ENCODE measurements at regions not wholly inside any gene's neighbourhood (a gene's known extent, or its start where the extent isn't known, plus 50 kb on each side); places are given as distances from the start of the nearest gene placed in this dataset.

DNA sequence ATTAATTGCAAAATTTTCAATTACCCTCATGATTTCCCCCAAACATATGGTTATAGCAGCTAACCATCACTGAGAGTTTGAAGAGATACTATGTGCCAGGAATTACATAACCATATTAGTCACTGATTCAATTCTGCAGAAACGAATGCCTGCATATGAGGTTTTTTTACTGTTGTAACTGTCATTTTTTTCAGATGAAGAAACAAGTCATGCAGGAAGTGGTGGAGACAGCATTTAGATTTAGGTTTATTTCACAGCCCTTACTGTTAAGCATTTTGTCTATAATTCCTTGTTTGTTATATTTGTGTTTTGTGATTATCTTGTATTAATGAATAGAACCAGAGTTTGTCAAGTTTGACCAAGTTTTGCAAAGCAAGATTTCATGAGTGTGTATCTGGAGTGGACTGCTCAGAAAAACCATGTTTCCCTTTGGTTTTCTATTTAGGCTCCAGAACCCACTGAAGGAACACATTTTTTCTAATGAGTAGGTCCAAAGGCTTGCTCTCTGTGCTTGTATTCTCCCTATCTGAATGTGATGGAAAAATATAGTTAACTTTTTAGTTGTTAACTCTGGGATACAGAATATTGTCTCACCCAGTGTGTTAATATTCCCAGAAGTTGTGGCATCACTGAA lies 308.5 kb upstream of the ADAMTS5 start:
- no peak overlapping the region for H3K4me3 Mint-ChIP-seq (ENCODE audit: low read depth, unreplicated experiment)
- BruUV-seq (replicated peaks), result no TSS peak
- no peaks in the 10 kb centered on the region for H3K9me3 Mint-ChIP-seq (ENCODE audit: low read depth, unreplicated experiment)

DNA sequence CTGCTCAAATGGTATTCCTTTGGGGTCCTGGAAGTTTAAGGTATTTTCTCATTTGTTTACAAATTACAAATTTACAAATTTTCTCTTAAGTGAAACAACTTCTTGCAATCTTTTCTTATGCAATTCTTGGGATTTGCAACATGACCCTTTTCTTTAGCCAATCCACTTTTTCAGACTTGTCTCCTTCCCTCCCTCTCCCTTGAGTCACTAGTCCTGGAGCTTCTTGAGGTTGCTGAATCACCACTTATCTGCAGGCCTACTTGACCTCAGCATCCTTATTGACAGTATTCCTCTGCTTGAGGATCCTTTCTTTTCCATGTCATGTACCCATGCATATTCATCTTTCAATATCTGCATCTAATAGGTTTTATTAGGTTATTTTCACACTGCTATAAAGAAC lies 302.8 kb upstream of the ADAMTS5 start:
- Mint-ChIP-seq H3K36me3 (ENCODE audit: insufficient read depth, unreplicated experiment) (no peaks in the 10 kb centered on the region), H3K9me3 (ENCODE audit: low read depth, unreplicated experiment) (no peaks in the 10 kb centered on the region), H3K4me3 (ENCODE audit: low read depth, unreplicated experiment) (no peak overlapping the region), H3K27ac (ENCODE audit: unreplicated experiment) (no peak overlapping the region), H3K27me3 (ENCODE audit: unreplicated experiment) (no peaks in the 10 kb centered on the region), H3K4me1 (ENCODE audit: low read depth, unreplicated experiment) (no peaks in the 10 kb centered on the region)
- TF ChIP-seq, protein P1, sequence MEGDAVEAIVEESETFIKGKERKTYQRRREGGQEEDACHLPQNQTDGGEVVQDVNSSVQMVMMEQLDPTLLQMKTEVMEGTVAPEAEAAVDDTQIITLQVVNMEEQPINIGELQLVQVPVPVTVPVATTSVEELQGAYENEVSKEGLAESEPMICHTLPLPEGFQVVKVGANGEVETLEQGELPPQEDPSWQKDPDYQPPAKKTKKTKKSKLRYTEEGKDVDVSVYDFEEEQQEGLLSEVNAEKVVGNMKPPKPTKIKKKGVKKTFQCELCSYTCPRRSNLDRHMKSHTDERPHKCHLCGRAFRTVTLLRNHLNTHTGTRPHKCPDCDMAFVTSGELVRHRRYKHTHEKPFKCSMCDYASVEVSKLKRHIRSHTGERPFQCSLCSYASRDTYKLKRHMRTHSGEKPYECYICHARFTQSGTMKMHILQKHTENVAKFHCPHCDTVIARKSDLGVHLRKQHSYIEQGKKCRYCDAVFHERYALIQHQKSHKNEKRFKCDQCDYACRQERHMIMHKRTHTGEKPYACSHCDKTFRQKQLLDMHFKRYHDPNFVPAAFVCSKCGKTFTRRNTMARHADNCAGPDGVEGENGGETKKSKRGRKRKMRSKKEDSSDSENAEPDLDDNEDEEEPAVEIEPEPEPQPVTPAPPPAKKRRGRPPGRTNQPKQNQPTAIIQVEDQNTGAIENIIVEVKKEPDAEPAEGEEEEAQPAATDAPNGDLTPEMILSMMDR (IDR thresholded peaks at IDR 0.05; ENCODE audit: unreplicated experiment), result no peak
- CTCF ChIA-PET, result no interaction called here
- no TSS peak for BruUV-seq (replicated peaks)
- no peak for DNase-seq
- intact Hi-C loops (cut with micrococcal nuclease; ENCODE audit: unreplicated experiment), result no loop called here

More for the DNA sequence above, 308.5 kb upstream of the ADAMTS5 start:
- H3K27ac Mint-ChIP-seq (ENCODE audit: unreplicated experiment), result no peak overlapping the region
- H3K27me3 Mint-ChIP-seq (ENCODE audit: unreplicated experiment), result no peaks in the 10 kb centered on the region
- CTCF ChIA-PET, result no interaction called here
- intact Hi-C loops (cut with micrococcal nuclease; ENCODE audit: unreplicated experiment), result no loop called here
- no peak for DNase-seq
- H3K4me1 Mint-ChIP-seq (ENCODE audit: low read depth, unreplicated experiment), result no peaks in the 10 kb centered on the region
- TF ChIP-seq, protein P1 (IDR thresholded peaks at IDR 0.05; ENCODE audit: unreplicated experiment), result no peak
- no peaks in the 10 kb centered on the region for H3K36me3 Mint-ChIP-seq (ENCODE audit: insufficient read depth, unreplicated experiment)

DNA sequence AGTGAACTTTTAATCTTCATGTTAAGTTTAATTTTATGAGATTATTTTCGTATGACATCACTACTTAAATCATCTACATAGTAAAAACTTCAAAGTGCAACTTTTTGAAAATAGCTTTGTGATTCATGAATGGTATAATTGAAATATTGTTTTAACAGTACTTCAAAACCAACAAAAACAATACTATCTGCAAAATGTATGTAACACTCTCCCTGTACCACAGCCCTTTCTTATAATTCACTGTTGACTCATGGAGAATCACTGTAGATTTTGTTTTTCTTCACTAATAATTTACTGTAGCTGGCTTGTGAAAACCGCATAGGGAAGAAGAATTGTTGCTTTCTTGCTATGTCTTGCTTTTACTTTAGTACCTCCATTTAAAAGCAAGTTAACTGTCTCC lies 301.4 kb upstream of the ADAMTS5 start:
- CTCF ChIA-PET, result no interaction called here
- no peak overlapping the region for H3K27ac Mint-ChIP-seq (ENCODE audit: unreplicated experiment)
- TF ChIP-seq, protein P1 (IDR thresholded peaks at IDR 0.05; ENCODE audit: unreplicated experiment), result no peak
- H3K36me3 Mint-ChIP-seq (ENCODE audit: insufficient read depth, unreplicated experiment), result no peaks in the 10 kb centered on the region
- no peak overlapping the region for H3K4me3 Mint-ChIP-seq (ENCODE audit: low read depth, unreplicated experiment)
- no peak for DNase-seq
- intact Hi-C loops (cut with micrococcal nuclease; ENCODE audit: unreplicated experiment), result no loop called here
- H3K4me1 Mint-ChIP-seq (ENCODE audit: low read depth, unreplicated experiment), result no peaks in the 10 kb centered on the region
- H3K9me3 Mint-ChIP-seq (ENCODE audit: low read depth, unreplicated experiment), result no peaks in the 10 kb centered on the region
- no TSS peak for BruUV-seq (replicated peaks)
- H3K27me3 Mint-ChIP-seq (ENCODE audit: unreplicated experiment), result no peaks in the 10 kb centered on the region

DNA sequence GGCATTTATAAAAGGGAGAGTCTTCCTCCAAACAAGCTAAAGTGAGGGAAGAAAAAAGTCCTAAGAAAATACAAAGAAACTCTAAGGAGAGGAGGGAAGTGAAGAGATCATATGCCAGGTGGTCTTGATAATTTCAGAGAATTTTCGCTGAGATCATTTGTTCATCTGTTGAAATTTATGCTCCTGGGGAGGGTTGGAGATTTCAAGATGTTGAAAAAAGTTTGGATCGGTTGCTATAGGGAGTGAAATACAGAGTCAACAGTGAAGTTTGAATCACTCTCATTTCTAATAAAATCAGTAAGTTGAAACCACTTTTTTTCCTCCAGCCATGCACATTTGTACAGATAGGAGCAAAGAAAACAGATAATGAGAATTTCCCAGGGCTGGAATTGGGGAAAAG lies 299.1 kb upstream of the ADAMTS5 start:
- intact Hi-C loops (cut with micrococcal nuclease; ENCODE audit: unreplicated experiment), result no loop called here
- Mint-ChIP-seq H3K27me3 (ENCODE audit: unreplicated experiment) (no peaks in the 10 kb centered on the region), H3K27ac (ENCODE audit: unreplicated experiment) (no peak overlapping the region), H3K36me3 (ENCODE audit: insufficient read depth, unreplicated experiment) (no peaks in the 10 kb centered on the region), H3K4me1 (ENCODE audit: low read depth, unreplicated experiment) (no peaks in the 10 kb centered on the region), H3K9me3 (ENCODE audit: low read depth, unreplicated experiment) (no peaks in the 10 kb centered on the region), H3K4me3 (ENCODE audit: low read depth, unreplicated experiment) (no peak overlapping the region)
- CTCF ChIA-PET, result no interaction called here
- BruUV-seq (replicated peaks), result no TSS peak
- TF ChIP-seq, protein P1 (IDR thresholded peaks at IDR 0.05; ENCODE audit: unreplicated experiment), result no peak
- DNase-seq, result no peak
